Testis (tissue), 2 donors: ENCODE measurements at regions not wholly inside any gene's neighbourhood (a gene's known extent, or its start where the extent isn't known, plus 50 kb on each side); places are given as distances from the start of the nearest gene placed in this dataset.

Source experiments
- POLR2A ChIP-seq: fragments of 450-650 bp; IDR thresholded peaks from one replicate; pipeline ENCODE4 v1.6.1; 2017; ENCODE audit warnings: antibody characterized with exemption, mild to moderate bottlenecking, moderate library complexity
- TF ChIP-seq, protein P1 (sequence below), 3 experiments: fragments of 450-650 bp in 2 of 3; fragments of 200-600 bp in 1 of 3; sonication (generic) in 1 of 3; IDR thresholded peaks; one replicate each; pipeline ENCODE4 v1.5.1; 2016 to 2019; ENCODE audit warnings: antibody characterized with exemption in 3 of 3, mild to moderate bottlenecking in 2 of 3, moderate library complexity in 1 of 3

DNA sequence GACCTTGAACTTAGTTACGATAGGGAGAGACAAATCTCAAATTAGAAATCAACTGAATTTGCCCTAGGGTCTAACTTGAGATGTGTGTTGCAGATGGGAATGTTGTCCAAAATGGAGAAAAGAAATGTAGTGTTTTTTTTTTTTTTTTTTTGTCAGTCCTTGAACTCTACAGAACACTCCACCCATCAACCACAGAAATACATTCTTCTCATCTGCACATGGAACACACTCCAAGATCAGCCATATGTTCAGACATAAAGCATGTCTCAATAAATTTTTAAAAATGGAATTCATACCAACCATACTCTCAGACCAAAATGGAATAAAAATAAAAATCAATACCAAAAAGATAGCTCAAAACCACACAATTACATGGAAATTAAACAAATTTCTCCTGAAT is 526.5 kb downstream of the FBXO15 start:
- TF ChIP-seq, protein P1, sequence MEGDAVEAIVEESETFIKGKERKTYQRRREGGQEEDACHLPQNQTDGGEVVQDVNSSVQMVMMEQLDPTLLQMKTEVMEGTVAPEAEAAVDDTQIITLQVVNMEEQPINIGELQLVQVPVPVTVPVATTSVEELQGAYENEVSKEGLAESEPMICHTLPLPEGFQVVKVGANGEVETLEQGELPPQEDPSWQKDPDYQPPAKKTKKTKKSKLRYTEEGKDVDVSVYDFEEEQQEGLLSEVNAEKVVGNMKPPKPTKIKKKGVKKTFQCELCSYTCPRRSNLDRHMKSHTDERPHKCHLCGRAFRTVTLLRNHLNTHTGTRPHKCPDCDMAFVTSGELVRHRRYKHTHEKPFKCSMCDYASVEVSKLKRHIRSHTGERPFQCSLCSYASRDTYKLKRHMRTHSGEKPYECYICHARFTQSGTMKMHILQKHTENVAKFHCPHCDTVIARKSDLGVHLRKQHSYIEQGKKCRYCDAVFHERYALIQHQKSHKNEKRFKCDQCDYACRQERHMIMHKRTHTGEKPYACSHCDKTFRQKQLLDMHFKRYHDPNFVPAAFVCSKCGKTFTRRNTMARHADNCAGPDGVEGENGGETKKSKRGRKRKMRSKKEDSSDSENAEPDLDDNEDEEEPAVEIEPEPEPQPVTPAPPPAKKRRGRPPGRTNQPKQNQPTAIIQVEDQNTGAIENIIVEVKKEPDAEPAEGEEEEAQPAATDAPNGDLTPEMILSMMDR (IDR thresholded peaks at IDR 0.05) = no peak
- TF ChIP-seq POLR2A = no peak
